GF-D8 (cell line): ENCODE measurements at regions not wholly inside any gene's neighbourhood (a gene's known extent, or its start where the extent isn't known, plus 50 kb on each side); places are given as distances from the start of the nearest gene placed in this dataset.
"Not testable (repeated sequence)": the region's sequence is repeated elsewhere in the genome, so short reads cannot be mapped to it uniquely, and the experiment has no call there.

ENCODE experiments used
- DNase-seq: peaks from one replicate; lab custom pipeline; 2025; lab: John Stamatoyannopoulos, UW

DNA sequence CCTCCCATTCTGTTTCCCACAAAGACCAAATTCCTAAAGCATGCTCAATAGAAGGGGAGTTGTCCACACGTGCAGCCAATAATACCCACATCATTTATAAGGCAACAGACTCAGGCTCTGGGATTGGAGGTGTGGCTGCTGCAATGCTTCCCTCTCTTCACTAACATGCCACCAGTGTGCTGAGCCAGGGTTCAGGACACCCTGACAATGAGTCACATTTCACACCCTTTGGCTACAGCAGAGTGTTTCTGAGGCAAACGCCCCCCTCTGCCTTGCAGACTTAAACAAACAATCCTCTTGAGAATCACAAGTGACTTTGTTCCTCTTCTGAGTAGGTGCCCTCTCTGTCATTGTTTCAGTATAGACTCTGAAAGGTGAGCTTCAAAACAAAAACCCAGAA, 189.3 kb upstream of the TLE4 start:
- DNase-seq, result no peak

DNA sequence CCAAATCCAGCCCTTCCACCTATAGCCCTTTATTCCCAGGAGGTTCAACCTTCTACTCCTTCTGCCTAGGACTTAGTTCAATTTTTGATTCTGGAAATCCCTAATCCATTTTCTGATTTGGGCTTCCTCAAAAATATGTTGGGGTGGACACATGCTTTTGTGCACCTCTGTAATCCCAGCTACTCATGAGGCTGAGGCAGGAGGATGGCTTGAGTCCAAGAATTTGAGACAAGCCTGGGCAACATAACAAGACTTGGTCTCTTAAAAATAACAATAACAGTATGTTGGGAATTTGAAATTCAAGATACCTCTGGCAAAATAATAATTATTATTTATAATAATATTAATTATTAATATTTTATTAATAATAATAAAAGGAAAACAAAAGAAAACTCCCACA, 188.7 kb upstream of the TLE4 start:
- no peak for DNase-seq

DNA sequence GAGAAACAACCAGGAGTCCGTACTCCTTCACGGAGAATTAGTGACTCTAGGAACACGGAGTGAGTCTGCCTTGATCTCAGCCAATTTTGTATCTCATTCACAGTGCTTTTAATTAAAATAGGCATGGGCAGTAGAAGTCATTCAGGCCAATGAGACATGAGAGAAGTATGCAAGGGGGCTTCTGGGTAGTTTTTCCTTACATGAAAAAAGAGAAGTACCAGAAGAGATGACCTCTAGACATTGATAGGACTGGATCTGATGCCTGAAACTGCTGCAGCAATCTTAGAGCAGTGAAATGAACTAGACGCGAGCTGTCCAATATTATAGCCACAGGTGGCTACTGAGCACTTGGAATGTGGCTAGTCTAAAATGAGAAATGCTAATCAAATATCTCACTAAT, 187.7 kb upstream of the TLE4 start:
- no peak for DNase-seq

DNA sequence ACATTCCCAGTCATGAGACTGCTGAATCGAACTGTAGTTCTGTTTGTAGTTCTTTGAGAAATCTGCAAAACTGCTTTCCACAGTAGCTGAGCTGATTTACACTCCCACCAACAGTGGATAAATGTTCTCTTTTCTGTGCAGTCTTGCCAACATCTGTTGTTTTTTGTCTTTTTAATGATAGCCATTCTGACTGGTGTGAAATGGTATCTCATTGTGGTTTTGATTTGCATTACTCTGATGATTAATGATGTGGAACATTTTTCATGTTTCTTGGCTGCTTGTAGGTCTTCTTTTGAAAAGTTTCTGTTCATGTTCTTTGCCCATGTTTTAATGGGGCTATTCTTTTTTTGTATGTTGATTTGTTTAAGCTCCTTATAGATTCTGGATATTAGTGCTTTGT, 187.3 kb upstream of the TLE4 start:
- DNase-seq, result no peak

DNA sequence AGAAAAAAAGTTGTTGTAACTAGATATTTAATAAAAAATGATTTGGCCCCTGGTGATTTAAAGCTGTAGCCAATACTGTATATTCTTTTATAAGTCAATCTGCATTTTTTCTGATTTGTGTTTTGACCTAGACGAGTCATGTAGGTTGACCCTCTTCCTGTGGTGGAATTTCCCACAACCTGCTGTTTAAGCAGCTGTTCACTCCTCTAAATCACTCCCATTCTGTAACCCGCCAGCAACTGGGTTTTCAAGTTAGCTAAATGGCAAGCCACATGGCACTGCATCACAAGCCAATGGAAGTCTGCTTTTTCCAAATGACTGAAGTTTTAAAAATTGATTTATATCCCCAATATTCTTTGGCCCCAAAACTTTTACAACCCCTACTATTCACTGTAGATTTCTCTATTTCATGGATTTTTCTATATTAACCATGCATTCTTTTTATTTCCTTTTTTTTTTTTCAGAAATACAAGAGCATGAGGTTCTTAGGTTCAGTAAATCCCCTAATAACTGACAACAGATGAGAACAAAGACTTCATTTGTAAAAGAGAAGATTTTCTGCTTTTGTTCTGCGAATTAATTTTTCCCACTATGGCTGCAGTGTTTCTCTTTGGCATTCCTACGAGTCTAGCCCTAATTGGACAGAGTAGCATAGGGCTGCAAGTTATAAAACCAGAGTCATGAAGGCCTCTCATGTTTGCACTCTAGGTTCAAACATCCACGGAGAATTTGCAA, 184.5 kb upstream of the TLE4 start:
- no peak for DNase-seq

DNA sequence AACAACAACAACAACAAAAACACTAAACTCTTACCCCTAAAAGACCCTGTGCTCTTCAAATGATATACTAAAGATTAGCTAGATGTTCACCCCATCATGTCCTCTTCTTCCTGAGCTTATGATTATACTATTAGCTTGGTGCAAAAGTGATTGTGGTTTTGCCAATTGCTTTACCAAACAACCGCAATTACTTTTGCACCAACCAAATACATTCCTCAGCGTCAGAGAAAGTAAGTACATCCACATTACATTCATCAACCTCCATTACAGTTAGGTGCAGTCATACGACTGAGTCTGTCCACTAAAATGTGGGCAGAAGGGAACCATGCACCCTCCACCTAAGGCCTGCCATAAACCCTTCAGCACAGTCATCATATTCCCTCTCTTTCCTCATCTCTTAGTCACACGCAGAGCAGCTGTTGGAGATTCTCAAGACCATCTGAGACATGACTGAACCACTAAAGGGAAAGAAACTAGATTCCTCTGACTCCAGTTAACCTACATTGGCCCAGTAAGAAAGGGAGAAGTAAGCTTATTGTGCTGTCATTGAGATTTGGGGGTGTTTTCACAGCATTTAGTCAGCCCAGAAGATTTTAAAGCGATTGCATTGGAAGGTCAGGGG, 181.6 kb upstream of the TLE4 start:
- no peak for DNase-seq

DNA sequence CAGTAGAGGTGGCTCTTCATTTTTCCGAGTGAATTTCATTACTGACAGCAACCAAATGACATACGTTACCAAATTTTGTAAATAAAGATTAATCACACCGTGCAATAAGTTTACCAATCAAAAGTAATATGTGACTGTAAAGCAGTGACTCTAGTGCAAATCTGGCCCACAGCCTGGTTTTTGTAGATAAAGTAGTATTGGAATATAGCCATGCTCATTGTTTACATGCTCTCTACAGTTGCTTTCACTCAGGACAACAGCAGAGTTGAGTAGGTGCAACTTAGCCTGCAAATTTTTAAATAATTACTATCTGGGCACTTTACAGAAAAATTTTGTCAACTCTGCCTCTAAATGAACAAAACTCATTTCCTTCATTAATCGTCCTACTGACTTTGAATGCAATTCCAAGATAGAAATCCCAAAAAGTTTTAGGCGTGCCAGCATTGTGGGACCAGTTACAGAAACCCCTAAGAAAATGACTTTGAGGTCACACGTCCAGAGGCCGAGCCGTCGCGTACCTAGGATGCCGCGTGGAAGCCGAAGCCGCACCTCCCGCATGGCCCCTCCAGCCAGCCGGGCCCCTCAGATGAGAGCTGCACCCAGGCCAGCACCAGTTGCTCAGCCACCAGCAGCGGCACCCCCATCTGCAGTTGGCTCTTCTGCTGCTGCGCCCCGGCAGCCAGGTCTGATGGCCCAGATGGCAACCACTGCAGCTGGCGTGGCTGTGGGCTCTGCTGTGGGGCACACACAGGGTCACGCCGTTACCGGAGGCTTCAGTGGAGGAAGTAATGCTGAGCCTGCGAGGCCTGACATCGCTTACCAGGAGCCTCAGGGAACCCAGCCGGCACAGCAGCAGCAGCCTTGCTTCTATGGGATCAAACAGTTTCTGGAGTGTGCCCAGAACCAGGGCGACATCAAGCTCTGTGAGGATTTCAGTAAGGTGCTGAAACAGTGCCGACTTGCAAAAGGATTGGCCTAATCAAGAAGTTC, 180.7 kb upstream of the TLE4 start:
- DNase-seq, result no peak

DNA sequence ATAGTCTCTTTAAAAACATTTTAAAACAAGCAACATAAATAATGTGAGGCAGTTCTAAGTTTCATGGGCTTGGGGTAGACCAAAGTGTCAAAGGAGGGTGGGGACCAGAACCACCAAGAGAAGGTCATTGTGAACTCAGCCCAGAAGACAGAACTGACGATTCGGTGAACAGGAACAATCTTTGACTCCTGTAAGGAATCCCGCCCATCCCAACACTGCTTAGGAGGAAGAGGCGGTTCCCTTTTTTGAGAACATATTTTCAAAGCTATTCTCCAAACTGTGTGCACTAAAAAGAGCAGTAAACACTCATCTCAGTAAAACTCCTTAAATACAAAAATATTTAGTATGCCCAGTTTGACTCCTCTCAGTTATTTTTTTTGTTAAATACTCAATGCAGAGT, 176.5 kb upstream of the TLE4 start:
- no peak for DNase-seq

DNA sequence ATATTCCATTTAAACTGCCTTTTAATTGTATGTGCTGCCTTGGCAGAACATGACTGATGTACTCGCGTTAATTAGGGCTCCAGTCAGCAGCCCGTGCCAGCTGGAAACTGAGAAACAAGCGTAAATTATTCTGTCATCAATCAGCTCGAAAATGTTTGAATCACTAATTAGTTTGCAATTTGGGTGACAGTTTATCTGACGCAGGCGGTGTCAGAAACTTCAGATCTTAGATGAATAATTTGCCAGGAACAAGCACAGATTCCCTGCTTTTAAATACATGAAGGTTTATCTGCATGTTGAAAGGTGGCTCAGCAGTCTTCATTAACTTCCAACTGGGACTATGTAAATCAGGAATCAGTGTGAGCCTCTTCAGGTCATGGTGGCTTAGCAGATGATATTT, 176.0 kb upstream of the TLE4 start:
- DNase-seq, result no peak

DNA sequence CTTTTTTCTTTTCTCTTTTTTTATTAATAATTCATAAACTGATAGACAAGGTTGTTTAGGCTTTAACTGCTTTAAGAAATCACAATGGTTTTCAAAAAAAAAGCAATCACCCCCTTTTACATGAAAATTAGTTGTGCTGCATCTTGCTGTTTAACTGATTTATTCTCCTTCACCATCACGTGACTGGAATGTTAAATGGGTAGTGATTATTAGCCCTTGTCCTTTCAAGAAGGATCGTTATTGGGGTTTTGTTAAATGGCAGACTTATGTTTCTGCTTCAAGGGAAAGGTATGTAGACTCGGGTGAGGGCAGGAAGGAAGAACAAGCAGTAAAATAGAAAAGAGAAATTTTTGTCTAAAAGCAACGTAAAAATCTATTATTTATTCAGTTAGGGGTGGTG, 175.6 kb upstream of the TLE4 start:
- no peak for DNase-seq

DNA sequence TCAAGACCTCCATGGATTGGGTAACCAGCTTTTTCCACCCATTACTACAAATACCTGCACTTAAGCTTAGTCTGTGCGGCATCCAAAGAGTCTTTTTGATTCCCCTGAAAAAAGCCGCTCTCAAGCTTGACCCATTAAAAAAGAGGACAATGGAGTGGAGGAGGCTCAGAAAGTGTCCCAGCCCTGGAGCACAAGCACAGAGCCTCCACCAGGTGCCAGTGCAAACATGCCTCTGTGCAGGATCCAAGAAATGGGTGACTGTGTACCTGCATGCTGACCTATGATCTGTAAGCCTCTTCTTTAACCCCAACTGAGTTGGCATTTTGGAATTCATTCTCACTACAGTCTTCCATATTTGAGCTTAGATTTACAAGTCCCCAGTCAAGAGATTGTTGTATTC, 168.3 kb upstream of the TLE4 start:
- no peak for DNase-seq

DNA sequence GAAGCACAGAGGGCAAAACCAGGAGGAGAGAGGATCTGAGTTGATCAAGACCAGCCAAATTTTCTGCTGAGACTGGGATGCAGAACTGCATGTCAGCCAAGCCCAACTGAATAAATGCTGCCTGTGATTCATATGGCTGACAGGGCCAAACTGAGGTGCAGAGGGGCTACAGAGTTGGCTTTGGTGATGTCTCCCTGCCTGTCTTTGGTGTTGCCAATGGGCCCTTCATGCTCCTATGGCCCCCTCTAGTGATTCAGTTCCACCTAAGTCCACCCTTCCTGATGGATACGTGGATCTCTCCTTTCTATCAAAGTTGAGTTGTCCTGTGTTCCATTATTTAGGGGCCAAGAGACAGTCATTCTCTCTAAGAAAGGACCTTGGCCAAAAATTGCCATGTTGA, 163.6 kb upstream of the TLE4 start:
- DNase-seq, result no peak

DNA sequence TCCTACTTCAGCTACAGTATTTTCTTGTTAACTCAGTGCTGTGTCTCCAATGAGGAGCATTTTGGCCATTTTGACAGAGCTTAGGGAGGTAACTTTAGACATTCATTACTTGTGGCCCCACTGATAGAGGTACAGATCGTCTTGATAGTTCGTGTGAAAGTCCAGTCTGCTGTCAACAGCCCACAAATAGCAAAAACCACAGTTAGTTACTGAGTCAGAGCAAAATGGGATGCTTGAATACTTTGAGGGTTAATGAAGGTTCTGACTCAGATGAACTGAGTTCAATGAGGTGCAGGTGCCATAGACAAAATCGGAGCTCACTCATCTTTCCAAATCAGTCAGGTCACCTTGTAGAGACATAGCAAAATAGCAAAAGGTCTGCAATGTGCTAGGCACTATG, 163.1 kb upstream of the TLE4 start:
- no peak for DNase-seq

DNA sequence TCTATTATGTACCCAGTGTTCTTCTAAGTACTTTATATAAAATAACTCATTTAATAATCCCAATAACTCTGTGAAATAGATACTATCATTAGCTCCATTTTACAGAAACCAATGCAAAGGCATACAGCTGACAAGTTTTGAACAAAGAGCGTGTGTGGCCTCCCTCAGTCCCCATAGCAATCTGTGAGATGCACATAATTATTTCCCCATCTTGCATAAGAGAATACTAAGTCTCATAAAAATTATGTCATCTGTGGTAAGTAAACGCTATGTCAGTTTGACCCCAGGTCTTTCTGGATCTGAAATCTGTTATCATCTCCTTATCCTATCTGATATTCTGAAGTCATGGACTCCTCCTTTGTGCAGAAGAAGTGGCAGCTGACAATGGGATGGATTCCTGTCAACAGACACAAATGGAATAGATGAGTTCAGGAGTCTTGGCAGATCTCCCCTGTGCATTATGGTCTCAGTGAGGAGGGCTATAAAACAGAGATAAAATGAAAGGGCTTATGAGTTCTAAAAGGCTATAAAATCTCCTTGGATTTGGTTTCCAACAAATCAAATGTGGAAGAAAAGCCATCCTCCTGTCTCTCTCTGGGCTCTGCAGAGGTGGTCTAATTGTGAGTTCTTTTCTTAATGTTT, 162.5 kb upstream of the TLE4 start:
- no peak for DNase-seq

DNA sequence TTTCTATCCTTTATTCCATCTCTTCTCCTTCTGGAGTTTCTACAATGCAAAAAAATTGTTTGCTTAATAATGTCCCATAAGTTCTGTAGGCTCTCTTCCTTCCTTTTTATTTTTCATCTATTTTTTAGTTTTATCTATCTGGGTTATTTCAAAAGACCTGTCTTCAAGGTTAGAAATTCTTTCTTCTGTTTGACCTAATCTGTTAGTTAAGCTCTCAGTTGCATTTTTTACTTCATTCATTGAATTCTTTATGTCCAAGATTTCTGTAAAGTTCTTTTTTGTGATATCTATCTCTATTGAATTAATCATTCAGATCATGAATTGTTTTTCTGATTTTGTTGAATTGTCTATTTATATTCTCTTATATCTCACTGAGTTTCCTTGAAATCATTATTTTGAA, 145.9 kb upstream of the TLE4 start:
- DNase-seq, result no peak

DNA sequence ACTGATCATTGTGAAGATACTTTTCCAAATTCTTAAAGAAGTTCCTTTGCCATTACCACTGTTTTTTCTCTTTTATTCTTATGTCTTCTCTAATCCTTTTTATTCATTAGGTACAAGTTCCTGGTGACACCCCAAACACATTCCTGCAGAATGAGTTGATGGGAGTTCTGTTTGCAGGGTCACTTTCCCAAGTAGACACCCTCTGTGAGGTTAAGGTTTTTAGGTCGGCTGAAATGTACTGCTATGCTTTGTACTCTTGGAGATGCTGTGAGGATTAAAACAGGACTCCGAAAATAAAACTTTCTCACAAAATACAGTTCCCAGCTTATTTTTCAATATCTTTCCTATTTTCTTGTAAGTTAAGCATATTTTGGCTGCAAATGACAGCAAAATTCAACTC, 143.3 kb upstream of the TLE4 start:
- DNase-seq, result no peak

DNA sequence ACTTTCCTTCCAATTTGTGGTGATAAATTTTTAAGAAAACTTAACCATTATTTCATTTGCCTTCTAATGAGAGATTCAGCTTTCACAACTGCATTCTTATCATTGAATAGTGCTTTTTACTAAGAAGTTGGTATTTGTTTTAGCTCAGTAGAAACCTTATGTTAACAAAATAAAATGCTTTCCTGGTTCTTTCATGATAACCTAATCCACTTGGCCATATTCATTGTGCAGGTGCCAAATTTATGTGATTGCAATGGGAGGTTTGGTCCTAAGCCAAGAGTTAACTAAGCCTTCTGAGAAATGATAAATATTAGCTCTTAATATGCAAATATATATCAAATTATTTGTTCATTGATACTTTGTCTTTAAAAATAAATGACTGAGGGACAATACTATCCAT, 141.1 kb upstream of the TLE4 start:
- no peak for DNase-seq

DNA sequence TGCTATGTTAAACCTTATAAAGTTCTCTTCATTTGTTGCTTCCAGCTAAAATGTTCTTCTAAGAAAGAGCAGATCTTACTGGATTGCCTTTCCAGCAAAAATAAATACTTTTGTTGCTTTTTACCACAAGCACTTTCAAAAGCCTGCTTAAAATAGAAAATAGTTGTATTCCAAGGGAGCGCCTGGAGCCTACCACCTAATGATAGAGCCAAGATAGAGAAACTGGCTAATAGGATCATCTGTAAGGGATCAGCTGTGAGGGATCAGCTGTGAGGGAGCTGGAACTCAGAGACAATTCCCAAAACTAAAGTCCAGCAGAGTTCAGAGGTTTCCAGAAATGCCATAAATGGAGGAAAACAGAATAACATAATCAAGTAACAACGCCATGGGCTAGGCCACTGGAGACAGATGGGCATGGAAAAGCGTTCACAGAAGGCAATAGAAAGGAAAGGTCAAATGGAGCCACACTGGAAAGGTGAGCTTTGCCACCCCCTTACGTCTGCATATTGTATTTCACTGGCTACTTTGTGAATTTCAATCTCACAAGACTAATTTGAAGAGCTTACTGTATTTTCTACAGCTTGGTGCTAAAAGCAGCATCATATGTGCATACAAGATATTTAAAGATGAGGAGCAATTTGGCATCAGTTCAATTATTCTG, 140.6 kb upstream of the TLE4 start:
- no peak for DNase-seq

DNA sequence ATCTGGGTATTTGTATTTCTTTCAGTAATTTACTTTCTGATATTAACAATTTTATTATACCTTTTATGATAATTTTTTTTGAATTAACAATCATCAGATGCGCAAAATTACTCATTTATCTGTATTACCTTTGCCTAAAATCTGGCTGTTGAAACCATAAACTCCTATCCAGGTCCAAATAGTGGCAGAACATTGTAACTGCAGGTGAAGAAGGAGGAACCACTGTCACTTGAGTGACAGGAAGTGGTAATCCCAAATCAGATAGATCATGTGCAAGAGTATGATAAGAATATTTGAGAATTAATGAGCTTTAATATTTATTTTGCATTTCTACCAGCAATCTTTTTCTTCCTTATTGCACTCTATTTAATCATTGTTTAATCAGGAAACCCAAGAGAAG, 139.3 kb upstream of the TLE4 start:
- DNase-seq, result no peak

DNA sequence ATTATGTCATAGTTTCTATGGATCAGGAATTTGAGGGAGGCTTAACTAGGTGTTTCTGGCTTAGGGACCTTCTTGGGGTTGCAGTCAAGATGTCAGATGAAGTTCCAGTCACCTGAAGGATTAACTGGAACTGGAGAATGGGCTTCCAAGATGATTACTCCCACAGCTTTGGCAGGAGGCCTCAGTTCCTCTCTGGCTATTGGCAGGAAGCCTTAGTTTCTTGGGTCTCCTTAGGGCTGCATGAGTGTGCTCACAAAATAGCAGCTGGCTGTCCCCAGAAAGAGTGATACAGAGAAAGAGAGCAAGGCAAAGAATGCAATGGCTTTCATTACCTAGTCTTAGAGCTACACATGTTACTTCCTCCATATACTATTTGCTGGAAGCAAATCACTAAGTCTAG, 138.1 kb upstream of the TLE4 start:
- DNase-seq, result no peak

DNA sequence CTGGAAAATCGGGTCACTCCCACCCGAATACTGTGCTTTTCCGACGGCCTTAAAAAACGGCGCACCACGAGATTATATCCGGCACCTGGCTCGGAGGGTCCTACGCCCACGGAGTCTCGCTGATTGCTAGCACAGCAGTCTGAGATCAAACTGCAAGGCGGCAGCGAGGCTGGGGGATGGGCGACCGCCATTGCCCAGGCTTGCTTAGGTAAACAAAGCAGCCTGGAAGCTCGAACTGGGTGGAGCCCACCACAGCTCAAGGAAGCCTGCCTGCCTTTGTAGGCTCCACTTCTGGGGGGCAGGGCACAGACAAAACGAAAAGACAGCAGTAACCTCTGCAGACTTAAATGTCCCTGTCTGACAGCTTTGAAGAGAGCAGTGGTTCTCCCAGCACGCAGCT, 132.5 kb upstream of the TLE4 start:
- not testable (repeated sequence) for DNase-seq
